ENCODE measurements at regions not wholly inside any gene's neighbourhood (a gene's known extent, or its start where the extent isn't known, plus 50 kb on each side); places are given as distances from the start of the nearest gene placed in this dataset.

DNA sequence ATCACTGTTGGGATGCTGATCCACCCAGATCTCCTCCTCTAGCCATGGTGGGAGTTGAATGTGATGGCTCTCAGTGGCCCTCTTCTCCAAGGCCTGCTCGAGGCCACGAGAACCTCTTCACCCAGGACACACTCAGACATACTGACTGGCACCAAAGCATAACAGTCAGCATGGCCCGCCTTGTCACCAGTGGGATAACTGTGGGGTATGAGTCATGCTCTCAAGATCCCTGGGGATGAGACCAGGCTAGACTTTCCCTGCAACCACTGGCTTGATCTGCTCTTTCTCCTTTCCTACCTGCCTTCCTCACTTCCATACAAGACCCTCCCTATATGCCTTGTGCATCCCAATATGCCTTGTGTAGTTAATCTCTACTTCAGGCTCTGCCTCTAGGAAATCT, 66.8 kb downstream of the RIN2 start:
- TF ChIP-seq, protein P1, sequence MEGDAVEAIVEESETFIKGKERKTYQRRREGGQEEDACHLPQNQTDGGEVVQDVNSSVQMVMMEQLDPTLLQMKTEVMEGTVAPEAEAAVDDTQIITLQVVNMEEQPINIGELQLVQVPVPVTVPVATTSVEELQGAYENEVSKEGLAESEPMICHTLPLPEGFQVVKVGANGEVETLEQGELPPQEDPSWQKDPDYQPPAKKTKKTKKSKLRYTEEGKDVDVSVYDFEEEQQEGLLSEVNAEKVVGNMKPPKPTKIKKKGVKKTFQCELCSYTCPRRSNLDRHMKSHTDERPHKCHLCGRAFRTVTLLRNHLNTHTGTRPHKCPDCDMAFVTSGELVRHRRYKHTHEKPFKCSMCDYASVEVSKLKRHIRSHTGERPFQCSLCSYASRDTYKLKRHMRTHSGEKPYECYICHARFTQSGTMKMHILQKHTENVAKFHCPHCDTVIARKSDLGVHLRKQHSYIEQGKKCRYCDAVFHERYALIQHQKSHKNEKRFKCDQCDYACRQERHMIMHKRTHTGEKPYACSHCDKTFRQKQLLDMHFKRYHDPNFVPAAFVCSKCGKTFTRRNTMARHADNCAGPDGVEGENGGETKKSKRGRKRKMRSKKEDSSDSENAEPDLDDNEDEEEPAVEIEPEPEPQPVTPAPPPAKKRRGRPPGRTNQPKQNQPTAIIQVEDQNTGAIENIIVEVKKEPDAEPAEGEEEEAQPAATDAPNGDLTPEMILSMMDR (conservative IDR thresholded peaks at IDR 0.05; ENCODE audit: low read depth in 2 of 2) = no peak
- TF ChIP-seq STAT1 (IDR thresholded peaks at IDR 0.05; ENCODE audit: unreplicated experiment) (no peak), NANOG (IDR thresholded peaks at IDR 0.05; ENCODE audit: borderline replicate concordance) (no peak), JUNB (IDR thresholded peaks at IDR 0.05; ENCODE audit: unreplicated experiment) (no peak), EZH2phosphoT487 (IDR thresholded peaks at IDR 0.05; ENCODE audit: unreplicated experiment) (no peak), POLR2AphosphoS5 (IDR thresholded peaks at IDR 0.05; ENCODE audit: low read depth) (no peak), ZNF114 (CRISPR knock-in tag; IDR thresholded peaks at IDR 0.05) (no peak), ZNF331 (CRISPR knock-in tag; IDR thresholded peaks at IDR 0.05; ENCODE audit: low read depth) (no peak), CREB1 (CRISPR knock-in tag; IDR thresholded peaks at IDR 0.05; ENCODE audit: low read depth) (no peak), EZH2 (IDR thresholded peaks at IDR 0.05; ENCODE audit: low read depth, unreplicated experiment) (no peak)
- TF ChIP-seq, protein P2, sequence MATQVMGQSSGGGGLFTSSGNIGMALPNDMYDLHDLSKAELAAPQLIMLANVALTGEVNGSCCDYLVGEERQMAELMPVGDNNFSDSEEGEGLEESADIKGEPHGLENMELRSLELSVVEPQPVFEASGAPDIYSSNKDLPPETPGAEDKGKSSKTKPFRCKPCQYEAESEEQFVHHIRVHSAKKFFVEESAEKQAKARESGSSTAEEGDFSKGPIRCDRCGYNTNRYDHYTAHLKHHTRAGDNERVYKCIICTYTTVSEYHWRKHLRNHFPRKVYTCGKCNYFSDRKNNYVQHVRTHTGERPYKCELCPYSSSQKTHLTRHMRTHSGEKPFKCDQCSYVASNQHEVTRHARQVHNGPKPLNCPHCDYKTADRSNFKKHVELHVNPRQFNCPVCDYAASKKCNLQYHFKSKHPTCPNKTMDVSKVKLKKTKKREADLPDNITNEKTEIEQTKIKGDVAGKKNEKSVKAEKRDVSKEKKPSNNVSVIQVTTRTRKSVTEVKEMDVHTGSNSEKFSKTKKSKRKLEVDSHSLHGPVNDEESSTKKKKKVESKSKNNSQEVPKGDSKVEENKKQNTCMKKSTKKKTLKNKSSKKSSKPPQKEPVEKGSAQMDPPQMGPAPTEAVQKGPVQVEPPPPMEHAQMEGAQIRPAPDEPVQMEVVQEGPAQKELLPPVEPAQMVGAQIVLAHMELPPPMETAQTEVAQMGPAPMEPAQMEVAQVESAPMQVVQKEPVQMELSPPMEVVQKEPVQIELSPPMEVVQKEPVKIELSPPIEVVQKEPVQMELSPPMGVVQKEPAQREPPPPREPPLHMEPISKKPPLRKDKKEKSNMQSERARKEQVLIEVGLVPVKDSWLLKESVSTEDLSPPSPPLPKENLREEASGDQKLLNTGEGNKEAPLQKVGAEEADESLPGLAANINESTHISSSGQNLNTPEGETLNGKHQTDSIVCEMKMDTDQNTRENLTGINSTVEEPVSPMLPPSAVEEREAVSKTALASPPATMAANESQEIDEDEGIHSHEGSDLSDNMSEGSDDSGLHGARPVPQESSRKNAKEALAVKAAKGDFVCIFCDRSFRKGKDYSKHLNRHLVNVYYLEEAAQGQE (IDR thresholded peaks at IDR 0.05; ENCODE audit: unreplicated experiment) = no peak
- TF ChIP-seq, protein P3, sequence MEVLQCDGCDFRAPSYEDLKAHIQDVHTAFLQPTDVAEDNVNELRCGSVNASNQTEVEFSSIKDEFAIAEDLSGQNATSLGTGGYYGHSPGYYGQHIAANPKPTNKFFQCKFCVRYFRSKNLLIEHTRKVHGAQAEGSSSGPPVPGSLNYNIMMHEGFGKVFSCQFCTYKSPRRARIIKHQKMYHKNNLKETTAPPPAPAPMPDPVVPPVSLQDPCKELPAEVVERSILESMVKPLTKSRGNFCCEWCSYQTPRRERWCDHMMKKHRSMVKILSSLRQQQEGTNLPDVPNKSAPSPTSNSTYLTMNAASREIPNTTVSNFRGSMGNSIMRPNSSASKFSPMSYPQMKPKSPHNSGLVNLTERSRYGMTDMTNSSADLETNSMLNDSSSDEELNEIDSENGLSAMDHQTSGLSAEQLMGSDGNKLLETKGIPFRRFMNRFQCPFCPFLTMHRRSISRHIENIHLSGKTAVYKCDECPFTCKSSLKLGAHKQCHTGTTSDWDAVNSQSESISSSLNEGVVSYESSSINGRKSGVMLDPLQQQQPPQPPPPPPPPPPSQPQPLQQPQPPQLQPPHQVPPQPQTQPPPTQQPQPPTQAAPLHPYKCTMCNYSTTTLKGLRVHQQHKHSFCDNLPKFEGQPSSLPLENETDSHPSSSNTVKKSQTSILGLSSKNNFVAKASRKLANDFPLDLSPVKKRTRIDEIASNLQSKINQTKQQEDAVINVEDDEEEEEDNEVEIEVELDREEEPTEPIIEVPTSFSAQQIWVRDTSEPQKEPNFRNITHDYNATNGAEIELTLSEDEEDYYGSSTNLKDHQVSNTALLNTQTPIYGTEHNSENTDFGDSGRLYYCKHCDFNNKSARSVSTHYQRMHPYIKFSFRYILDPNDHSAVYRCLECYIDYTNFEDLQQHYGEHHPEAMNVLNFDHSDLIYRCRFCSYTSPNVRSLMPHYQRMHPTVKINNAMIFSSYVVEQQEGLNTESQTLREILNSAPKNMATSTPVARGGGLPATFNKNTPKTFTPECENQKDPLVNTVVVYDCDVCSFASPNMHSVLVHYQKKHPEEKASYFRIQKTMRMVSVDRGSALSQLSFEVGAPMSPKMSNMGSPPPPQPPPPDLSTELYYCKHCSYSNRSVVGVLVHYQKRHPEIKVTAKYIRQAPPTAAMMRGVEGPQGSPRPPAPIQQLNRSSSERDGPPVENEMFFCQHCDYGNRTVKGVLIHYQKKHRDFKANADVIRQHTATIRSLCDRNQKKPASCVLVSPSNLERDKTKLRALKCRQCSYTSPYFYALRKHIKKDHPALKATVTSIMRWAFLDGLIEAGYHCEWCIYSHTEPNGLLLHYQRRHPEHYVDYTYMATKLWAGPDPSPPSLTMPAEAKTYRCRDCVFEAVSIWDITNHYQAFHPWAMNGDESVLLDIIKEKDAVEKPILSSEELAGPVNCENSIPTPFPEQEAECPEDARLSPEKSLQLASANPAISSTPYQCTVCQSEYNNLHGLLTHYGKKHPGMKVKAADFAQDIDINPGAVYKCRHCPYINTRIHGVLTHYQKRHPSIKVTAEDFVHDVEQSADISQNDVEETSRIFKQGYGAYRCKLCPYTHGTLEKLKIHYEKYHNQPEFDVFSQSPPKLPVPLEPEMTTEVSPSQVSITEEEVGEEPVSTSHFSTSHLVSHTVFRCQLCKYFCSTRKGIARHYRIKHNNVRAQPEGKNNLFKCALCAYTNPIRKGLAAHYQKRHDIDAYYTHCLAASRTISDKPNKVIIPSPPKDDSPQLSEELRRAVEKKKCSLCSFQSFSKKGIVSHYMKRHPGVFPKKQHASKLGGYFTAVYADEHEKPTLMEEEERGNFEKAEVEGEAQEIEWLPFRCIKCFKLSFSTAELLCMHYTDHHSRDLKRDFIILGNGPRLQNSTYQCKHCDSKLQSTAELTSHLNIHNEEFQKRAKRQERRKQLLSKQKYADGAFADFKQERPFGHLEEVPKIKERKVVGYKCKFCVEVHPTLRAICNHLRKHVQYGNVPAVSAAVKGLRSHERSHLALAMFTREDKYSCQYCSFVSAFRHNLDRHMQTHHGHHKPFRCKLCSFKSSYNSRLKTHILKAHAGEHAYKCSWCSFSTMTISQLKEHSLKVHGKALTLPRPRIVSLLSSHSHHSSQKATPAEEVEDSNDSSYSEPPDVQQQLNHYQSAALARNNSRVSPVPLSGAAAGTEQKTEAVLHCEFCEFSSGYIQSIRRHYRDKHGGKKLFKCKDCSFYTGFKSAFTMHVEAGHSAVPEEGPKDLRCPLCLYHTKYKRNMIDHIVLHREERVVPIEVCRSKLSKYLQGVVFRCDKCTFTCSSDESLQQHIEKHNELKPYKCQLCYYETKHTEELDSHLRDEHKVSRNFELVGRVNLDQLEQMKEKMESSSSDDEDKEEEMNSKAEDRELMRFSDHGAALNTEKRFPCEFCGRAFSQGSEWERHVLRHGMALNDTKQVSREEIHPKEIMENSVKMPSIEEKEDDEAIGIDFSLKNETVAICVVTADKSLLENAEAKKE (CRISPR knock-in tag; IDR thresholded peaks at IDR 0.05) = no peak
- TF ChIP-seq, protein P4, sequence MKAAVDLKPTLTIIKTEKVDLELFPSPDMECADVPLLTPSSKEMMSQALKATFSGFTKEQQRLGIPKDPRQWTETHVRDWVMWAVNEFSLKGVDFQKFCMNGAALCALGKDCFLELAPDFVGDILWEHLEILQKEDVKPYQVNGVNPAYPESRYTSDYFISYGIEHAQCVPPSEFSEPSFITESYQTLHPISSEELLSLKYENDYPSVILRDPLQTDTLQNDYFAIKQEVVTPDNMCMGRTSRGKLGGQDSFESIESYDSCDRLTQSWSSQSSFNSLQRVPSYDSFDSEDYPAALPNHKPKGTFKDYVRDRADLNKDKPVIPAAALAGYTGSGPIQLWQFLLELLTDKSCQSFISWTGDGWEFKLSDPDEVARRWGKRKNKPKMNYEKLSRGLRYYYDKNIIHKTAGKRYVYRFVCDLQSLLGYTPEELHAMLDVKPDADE (IDR thresholded peaks at IDR 0.05) = no peak
- ATAC-seq = no peak
- H3K27ac Mint-ChIP-seq = no peak overlapping the region

More for the DNA sequence above, 66.8 kb downstream of the RIN2 start:
- Histone ChIP-seq H3F3A (replicated peaks; ENCODE audit: low read depth) (no peaks in the 10 kb centered on the region), H3K9me2 (ENCODE audit: insufficient read depth) (0 out of 2 replicates have a peak, but pooled peaks cover 3% of the 10 kb centered on the region), H3K4me2 (no peak overlapping the region), H3K27me3 (ENCODE audit: insufficient read depth) (no peaks in the 10 kb centered on the region), H3K36me3 (ENCODE audit: insufficient read depth) (no peaks in the 10 kb centered on the region), H2AFZ (no peak overlapping the region), H3K79me2 (replicated peaks; ENCODE audit: insufficient read depth) (no peaks in the 10 kb centered on the region), H3K27ac (ENCODE audit: low read depth) (no peak overlapping the region), H4K20me1 (replicated peaks; ENCODE audit: insufficient read depth) (no peaks in the 10 kb centered on the region), H3K4me1 (ENCODE audit: insufficient read depth) (no peaks in the 10 kb centered on the region), H3K4me3 (no peak overlapping the region)
- H3K9me3 Mint-ChIP-seq = no peaks in the 10 kb centered on the region
- H3K4me1 Mint-ChIP-seq = peaks cover 6% of the 10 kb centered on the region
- peaks cover 6% of the 10 kb centered on the region for H3K27me3 Mint-ChIP-seq (ENCODE audit: insufficient read depth, low read depth, poor library complexity)
- DNase-seq (ENCODE audit: low spot score) = no peak
- no peaks in the 10 kb centered on the region for H3K36me3 Mint-ChIP-seq (ENCODE audit: low read depth)
- H3K4me3 Mint-ChIP-seq = no peak overlapping the region

Measured in GM23338 (cell line).